SHP77 (cell line): ENCODE measurements at regions not wholly inside any gene's neighbourhood (a gene's known extent, or its start where the extent isn't known, plus 50 kb on each side); places are given as distances from the start of the nearest gene placed in this dataset.
"Not testable (repeated sequence)": the region's sequence is repeated elsewhere in the genome, so short reads cannot be mapped to it uniquely, and the experiment has no call there.

ENCODE experiments used
- DNase-seq, 2 experiments: peaks; one replicate each; lab custom pipeline; 2025; lab: John Stamatoyannopoulos, UW

DNA sequence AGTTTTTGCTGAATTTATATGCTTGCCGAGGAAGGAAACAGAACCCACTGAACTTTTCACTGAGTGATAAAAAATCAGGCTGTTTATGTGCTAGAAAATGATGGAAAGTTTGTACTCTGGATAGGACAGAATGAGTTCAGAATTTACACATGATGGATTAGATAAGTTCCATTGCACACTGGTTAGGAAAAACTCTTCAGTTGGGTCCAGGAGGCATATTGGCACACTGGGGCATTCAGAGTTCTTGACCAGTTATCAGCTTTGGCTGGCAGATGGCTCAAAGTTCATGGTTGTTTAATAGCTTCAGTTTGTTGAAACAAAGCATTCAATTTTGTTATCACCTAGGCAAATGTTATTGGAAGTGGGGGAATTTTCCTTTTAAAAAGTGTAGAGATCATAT, 613.3 kb upstream of the SYNCRIP start:
- no peak for DNase-seq

DNA sequence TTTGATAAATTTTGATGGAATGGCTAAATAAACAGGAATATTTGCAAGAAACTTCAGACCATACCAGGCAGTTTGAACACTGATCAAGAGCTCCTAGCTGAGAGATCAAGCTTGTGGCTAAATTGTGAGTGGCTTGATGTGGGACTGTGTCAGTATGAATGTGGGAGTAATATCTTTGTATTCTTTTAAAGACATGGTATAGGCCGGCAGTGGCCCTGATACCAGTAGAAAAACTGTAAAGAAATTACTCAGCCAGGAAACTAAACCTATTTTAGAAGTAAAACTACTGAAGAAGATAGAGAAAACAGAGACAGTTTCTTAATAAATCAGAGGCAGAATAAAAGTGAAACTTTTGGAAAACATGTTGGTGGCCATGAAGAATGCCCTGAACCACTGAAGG, 608.4 kb upstream of the SYNCRIP start:
- DNase-seq = no peak

DNA sequence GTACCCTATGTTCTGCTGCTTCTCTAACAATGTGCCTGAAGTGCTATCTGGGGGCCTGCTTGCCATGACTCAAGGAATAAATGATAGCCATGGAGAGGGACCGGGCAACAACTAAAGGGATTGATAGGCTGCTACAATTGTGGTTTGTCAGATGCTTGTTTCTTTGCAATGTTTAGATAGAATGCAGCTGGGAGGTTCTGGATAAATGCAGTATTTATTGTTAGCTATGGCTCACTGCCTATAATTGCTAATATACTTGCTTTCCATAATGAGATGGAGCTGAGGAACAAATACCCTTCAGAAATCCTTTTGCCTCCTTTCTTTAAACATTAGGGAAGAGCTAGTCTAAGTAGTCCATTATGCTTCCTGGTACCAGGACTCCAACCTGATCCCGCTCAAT, 575.2 kb upstream of the SYNCRIP start:
- DNase-seq = no peak

DNA sequence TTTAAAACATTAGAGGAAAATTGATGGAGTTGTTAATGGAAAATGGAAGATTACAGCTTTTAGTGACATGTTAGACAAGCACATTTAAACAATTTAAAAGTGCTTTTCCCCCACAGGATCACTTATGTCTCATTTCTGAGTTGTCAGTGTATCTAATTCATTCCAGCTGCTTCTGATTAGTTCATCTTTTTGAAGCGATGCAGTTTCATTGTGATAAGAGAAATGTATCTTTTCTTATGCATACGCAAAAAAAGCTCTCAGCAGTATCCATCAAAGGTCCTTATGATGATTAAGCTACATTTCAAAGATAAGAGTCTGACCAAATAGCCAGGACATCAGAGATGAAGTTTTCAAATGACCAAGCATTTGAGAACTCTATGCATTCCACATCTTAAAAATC, 572.6 kb upstream of the SYNCRIP start:
- DNase-seq = no peak

DNA sequence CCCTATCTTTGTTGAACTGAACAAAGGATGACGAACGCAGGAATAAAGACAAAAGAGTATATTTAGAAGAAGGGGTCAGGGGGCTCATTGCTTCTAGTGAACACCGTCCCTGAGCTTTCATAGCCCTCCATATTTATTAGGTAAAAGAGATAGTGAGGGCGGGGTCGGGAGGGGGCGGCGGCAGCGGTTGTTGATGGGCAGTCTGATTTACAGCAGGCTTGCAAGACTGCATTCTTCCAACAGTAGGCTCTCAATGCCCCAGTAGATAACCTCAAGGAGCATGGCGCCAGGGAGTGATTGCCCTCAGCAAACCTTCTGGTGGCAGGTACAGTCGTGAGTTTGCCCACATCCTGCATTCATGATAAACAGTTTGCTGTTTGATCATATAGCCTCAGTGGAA, 563.3 kb upstream of the SYNCRIP start:
- DNase-seq = no peak

DNA sequence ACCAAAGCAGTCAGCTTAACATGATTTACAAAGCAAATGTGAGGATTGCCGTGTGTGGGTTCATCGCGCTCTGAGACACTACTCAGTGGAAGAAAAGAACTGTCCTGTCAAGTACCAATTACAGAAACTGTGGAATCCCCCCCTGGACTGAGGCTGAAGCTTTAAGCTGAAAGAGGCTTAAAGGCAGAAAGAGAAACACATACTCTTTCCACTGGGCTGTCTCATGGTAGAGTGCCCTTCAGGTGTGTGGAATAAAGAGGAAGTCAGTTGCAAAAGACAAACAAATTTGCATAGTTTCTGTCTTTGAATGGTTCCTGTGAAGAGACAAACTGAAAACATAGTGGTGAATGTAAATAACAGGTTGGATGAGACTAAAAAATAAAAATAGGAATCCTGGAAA, 560.4 kb upstream of the SYNCRIP start:
- DNase-seq = no peak

DNA sequence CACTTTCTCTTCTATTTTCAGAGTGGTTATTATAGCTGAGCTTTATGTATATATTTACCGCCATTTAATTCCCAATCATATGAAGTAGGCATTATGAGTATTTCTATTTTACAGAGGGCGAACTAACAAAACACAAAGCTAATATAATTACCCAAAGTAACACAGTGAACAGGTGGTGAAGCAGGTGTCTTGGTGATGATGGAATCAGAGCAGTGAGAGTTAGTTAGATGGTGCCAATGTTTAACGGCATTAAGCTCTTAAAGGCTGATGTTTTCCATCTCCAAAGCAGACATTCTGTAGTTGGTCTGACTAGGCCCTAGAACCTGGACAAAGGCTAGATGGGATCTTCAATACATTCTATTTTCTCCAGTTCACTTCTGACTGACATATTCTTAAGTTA, 551.1 kb upstream of the SYNCRIP start:
- no peak for DNase-seq

DNA sequence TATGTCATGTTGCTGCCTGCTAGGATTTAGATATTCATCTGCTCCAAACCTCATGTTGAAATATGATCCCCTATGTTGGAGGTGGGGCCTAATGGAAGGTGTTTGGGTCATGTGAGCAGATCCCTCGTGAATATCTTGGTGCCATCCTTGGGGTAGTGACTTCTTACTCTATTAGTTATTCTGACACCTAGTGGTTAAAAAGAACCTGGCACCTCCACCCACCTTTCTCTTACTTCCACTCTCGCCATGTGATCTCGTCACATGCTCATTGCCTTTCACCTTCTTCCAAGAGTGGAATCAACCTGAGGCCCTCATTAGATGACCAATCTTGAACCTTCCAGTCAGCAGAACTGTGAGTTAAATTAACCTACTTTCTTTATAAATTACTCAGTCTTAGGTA, 549.4 kb upstream of the SYNCRIP start:
- peak; percentile 3 to 30 for DNase-seq

DNA sequence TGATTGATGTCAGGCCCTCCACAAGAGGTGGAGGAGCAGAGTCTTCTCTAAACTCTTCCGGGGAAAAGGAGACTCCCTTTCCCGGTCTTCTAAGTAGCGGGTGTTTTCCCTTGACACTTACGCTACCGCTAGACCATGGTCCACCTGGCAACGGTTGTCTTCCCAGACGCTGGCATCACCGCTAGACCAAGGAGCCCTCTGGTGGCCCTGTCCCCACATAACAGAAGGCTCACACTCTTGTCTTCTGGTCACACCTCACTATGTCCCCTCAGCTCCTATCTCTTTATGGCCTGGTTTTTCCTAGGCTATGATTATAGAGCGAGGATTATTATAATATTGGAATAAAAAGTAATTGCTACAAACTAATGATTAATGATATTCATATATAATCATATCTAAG, 532.5 kb upstream of the SYNCRIP start:
- DNase-seq = peak; percentile 37 to 46

DNA sequence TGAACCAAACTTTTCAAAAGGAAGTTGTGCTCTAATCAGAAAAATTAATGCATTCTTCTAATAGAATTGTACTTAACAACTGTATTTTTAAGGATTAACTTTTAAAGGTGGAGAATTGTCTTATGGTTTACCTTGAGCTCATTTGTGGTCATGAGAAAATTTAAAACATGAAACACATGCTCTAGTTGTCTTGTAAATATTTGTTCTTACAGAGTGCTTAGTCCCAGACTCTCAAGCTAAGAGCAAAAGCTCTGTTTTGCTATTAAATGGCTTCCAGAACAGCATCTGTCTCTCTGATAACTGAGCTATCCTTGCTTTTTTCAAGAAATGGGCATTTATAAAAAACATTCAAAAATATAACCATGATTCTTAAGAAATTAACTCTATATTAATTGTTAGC, 512.2 kb upstream of the SYNCRIP start:
- no peak for DNase-seq

DNA sequence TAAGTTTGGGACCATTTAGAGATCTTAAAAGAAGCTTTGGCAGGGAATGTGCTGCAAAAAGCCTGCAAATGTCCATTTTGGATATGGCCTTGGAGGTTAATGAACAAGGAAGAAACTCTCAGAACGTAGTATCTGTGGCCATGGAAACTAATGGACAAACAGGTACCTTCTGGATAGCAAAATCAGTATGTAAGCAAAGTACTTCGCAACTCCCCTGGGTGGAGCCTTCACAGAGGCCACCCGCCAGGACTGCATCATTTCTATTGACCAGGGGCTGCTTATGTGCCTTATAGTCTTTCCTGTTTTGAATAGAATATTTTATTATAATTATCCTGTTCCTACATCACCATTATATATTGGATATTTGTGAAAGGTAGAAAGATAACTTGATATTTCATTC, 510.8 kb upstream of the SYNCRIP start:
- DNase-seq = no peak

DNA sequence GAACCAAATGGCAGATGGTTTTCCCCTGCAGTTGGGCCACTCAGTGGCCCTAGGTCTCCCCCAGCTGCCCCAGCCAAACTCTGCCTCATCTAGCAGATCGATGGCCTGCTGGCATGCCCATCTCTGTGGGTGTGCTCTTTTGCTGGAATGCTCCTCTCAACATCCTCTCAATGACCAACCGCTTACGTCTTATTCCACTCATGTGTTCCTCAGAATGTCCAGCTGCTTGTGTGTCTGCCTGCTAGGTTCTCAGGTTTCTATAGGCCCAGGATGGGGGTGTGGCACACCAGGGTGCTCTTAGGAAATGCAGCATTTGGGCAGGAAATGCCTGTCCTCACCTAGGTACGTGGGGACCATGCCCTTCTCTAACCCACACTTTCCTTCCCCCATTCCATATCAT, 509.9 kb upstream of the SYNCRIP start:
- DNase-seq = no peak

DNA sequence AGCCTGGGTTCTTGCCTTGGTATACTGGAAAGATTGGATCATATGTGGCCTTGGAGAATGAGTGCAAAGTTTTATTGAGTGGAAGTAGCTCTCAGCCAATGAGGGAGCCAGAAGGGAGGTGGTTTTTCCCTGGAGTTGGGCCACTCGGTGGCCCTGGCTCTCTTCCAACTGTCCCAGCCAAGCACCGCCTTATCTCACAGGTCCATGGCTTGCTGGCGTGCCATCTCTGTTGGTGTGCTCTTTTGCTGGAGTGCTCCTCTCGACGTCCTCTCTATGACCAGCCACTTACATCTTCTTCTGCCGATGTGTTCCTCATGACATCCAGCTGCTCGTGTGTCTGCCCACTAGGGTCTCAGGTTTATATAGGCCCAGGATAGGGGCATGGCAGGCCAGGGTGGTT, 505.9 kb upstream of the SYNCRIP start:
- no peak for DNase-seq

DNA sequence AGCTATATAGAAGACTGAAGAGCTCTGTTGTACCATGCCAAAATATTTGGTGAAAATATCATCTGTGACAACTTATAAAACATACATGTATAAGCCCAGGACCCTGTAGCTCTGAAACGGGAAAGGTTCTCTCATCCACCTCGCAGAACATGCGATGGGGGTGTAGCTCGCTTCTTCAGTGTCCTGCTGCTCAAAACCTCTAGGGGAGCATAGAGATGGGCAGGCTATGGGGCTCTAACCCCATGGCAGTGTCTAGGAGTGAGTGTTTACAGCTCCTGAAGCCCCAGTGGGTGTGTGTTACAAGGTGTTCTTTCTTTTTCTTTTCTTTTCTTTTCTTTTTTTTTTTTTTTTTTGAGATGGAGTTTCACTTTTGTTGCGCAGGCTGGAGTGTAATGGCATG, 505.2 kb upstream of the SYNCRIP start:
- no peak for DNase-seq

DNA sequence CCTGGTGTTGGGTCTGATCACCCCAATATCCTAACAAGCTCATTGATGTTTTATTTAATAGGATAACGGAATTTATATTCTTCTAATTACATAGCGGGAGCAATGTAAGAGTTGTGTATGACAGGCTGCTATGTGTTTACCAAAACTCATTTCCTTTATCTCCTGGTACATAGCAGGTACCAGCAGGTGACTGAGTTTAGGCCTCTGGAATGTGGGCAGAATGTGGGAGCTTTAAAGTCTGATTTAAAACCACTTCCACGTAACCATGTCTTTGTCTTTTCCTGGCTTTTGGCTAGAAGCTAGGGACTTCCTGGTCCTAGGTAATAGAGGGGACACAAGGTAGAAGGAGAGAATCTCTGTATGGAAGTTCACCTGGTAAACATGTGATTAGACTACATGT, 504.6 kb upstream of the SYNCRIP start:
- DNase-seq = no peak

DNA sequence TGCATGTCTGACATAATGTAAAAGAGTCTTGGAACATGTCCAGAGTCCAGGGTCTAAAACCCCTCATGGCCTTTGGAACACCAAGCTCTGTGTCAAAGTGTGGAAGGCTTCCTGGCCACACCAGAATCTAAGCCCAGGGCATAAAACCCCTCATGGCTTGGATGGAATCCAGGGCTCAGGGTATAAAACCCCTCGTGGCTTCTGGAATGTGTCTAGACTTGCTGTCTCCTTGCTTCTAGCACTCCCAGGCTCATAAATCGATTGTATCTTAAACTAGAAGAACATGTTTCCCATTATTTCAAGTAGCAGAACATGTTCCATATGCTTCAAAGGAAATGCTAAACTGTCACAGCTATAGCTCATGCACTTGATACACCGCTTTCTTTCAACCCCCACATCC, 504.1 kb upstream of the SYNCRIP start:
- DNase-seq = not testable (repeated sequence)

DNA sequence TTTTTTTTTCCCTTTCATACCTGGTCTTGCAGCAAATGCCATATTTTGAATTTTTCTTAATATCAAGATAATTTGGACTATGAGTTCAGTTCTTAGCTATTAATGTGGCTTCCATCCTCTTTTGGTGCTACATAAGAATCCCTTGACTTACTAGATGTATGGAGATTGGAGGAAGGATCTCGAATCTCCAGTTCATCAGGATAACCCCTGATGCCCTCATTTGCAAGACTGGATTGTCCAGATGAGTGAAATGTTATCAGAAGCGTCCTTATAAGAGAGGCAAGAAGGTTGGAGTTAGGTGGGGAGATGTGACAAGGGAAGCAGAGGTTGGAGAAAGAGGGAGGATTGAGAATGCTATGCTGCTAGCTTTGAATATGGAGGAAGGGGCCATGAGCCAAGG, 499.6 kb upstream of the SYNCRIP start:
- DNase-seq = no peak

DNA sequence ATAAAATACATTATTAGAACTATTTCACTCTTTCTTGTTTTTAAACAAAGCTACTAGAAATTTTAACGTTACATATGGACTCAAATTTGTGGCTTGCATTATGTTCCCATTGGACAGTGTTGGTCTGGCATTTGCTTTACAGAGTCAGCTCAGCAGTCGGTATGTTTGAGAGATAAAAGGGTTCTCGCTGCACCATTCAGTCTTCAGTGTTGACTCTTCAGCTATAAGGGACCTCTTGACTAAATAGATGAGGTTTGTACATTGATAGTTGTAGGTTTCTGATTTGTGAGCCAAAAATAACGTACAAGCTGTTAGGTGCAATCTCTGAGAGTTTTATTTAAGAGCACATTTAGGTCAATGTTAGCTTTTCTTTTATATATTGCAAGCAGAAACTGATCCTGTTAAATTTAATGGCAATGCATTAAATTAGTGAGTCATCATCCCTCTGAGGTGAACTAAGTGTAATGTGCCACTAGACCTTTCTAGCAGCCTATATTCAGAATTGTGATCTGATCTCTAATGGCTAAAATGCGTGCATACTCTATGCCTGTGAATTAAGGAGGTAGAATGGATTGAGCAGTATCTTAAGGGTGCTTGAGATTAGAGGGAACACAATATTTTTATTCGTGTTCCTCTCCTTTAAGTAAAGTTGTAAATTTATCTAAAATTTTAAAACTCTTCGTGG, 485.6 kb upstream of the SYNCRIP start:
- no peak for DNase-seq

DNA sequence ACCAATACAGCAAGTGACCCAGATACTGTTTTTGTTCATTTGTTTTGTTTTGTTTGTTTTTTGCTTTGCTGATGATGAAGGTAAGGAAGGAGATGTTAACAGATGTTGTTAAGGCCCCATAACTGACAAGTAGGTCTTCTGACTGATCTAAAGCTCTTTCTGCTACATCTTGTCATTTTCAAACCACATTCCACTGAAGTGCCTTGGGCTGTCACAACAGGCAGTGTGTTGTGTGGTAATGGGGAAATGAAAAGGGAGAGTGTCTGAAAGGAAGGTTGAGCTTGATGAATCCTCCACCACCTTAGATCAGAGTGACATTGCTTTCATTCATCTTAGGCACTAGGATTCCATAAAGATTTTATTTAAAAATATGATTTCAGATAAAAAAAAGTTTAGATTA, 479.4 kb upstream of the SYNCRIP start:
- no peak for DNase-seq

DNA sequence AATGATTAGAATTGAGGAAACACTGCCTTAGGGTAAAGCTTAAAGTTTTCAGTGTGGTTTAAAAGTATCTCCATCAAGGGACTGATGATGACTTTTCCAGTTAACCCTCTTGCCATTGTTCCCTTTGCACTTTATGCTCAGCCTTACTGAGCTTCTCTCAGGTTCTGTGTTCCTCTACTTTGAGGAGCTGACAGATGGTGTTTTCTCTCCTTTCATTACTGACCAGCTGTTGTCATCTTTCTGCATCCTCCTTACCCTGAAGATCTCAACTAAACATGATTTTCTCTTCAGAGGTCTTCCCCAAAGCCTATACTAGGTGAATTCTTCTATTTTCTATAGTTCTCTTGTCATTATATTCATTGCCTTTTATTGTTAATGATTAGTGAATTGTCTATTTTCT, 475.6 kb upstream of the SYNCRIP start:
- DNase-seq = no peak

DNA sequence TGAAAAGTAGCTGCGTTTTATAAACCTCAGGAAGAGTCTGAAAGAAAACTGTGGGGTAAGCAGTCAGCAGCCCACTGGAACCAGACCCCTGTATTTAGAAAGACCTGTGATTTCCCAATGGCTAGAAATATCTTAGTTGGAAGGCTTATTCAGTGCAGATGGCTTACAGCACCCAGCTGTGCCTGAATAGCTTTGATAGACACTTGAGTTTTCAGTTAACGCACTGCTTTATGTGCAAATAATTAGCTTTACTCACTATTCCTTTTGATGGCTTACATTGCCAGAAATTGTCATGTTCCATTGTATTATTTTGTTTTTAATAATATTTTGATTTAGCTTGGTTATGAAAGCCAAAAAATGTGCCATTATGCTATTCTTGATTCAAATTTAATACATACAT, 465.3 kb upstream of the SYNCRIP start:
- DNase-seq = no peak

DNA sequence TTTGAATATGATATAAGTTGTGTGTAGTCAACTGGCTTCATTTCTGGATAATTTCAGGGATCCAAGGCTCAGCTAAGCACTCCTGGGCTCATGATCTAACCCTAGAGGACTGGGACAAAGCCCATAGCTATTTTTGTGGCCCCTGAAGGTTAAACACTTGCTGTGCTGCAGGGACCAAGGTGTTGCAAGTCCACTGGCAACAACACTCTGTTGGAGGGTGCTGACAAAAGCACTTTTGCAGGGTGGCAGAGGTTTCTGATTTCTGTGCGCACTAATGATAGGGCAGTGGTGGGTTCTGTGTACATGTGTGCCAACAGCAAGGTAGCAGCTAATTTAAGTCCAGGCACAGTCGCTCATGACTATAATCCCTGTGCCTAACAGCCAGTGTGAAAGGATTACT, 445.3 kb upstream of the SYNCRIP start:
- DNase-seq = no peak

DNA sequence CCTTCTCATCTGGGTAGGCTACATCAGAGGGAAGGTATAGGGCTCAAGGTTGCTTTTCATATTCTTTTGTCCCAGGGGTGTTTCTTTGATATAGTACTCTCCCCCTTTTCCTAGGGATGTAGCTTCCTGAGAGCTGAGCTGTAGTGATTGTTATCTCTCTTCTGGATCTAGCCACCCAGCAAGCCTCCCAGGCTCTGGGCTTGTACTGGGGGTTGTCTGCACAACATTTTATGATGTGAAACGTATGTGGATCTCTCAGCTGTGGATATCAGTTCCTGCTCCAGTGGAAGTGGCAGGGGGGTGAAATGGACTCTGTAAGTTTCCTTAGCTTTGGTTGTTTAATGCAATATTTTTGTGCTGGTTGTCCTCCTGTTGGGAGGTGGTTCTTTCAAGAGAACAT, 437.3 kb upstream of the SYNCRIP start:
- DNase-seq = no peak

DNA sequence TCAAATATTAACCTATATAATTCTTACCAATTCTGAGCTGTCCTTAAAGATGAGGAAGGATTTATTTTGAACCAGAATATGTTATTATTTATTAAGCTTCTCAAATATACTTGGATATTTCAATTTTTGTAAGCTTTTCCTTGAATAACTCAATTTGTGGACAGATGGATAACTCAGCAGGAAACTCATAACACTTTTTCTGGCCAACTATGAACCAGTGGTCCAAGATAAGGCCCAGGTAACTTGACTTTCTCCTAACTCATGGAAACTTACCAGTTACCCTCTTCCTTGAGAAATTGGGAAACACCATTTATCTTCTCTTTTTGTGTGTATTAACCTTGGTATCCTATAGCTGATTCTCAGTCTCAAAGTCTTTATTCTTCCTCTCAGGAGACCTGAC, 427.5 kb upstream of the SYNCRIP start:
- no peak for DNase-seq

DNA sequence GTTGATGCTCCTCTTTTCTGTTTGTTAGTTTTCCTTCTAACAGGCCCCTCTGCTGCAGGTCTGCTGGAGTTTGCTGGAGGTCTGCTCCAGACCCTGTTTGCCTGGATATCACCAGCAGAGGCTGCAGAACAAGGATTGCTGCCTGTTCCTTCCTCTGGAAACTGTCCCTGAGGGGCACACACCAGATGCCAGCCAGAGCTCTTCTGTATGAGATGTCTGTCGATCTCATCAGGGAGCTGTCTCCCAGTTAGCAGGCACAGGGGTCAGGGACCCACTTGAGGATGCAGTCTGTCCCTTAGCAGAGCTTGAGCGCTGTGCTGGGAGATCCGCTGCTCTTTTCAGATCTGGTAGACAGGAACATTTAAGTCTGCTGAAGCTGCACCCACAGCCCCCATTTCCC, 422.3 kb upstream of the SYNCRIP start:
- DNase-seq = not testable (repeated sequence)
